ELF-1 (cell line): ENCODE measurements at regions not wholly inside any gene's neighbourhood (a gene's known extent, or its start where the extent isn't known, plus 50 kb on each side); places are given as distances from the start of the nearest gene placed in this dataset.
A peak's percentile ranks its signal among the peaks of the same experiment; 100 is the strongest.

Source experiments
- DNase-seq: peaks from one replicate; pipeline ENCODE4 v3.0.0-alpha.2; 2016; ENCODE audit warnings: low read depth, low spot score

GRCh38 chr3:157810924-157811718 lies 295.1 kb downstream of the SHOX2 start:
- no peak for DNase-seq

DNA sequence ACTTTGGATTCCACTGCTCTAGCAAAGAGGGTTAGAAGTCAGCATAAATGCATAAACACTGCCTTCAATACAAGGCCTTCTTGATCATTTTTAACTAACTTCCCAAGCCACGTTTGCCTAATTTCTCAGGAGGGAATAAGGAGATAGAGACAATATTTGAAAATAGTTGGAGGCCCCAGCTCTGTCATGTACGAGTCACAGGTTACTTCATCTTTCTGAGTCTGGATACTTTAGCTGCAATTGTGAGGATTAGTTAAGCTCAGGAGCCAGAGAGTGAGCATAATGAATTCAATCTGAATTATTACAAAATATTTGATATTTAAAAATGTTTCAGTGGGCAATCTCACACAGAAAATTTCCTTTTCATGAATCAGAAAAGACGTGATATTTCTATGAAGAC lies 298.9 kb downstream of the SHOX2 start:
- DNase-seq = no peak

- no peak for DNase-seq
Observed at GRCh38 chr3:157805538-157805937, 300.7 kb downstream of the SHOX2 start.

DNA sequence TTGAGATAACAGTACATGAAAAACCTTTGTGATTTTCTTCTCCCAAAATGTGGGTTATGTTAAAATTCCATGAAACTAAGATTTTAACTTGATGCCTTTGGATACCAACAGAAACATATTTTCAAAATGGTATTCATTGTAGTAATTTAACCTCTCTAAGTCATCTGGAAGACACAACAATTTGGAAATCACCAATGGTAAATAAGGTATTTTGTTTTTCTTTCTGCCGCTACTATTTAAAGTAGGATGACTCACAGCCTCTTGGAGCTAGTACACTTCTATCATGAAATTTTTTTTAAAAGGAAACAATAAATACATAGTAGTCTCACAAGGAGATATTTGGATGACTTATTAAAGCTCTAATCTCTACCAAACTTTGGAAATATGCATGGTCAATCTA lies 291.6 kb upstream of the VEPH1 start:
- DNase-seq = no peak

DNA sequence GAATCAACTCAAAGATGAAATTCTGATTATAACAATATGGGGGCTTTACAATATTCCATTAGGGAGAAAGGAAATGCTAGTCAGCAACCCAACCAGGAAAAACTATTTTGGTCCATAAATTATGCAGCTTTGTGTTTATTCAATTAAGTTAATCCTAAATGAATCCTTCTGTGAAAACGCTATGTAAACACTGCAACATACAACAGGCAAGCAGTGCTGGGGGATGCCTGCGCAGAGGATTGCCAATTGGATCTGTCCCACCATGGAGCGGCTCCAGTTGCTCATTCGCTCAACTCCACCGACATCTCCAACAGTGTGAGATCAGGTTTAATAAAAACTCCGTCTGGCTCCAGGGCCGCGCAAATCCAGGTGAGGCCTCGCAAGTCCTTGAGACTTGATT lies 290.5 kb upstream of the VEPH1 start:
- DNase-seq = no peak

DNA sequence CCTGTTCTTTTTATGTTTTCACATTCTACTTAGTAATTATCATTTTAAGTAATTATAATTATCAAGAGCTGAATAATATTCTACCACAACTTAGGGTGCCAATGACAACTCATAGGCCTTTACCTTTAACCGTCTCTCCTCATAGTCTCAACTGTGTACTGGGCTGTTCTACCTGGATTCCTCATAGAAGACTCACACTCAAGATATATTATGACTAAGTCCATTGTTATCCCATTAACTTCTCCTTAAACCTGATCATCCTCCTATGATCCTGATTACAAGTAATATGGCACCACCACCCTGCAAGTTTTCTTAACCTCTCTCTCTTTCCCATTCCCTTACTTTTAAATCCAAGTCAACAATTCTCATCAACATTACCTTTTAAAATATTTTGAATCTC lies 285.9 kb upstream of the VEPH1 start:
- DNase-seq = no peak

- DNase-seq = no peak
Observed at GRCh38 chr3:157786618-157787017, 283.4 kb upstream of the VEPH1 start.

GRCh38 chr3:157786211-157786610 lies 283.0 kb upstream of the VEPH1 start:
- DNase-seq = no peak

DNA sequence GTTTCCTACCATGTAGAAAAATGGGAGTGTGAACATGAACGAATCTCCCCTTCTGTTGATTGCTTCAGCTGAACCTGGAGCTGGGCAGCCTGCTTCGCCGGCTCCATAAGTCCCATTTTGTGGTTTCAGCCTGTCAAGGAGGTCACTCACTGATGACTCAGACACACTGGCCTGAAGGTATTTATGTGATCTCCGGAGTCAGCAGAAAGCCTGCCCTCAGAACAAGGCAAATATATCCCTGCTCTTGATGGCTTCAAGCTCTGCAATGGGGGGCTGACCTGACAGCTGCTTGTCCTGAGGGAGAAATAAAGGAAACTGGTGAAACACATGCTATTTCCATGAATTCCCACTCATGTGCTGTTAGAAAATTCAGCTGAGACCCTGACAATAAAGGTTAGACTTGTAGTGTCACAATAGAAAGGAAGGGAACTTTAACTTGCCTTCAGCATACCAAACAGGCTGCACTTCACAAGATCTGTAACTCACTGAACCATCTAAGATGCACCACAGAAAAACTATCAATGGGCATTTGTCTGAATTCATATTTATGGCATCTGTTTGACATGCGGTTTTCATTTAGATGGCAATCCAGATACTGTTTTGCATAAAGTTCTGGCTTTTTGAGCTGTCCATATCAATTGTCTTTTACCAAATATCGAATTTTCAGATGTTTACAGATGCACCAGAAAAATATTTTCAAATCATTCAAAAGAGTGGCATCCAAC lies 282.0 kb upstream of the VEPH1 start:
- DNase-seq = peak; percentile 57

DNA sequence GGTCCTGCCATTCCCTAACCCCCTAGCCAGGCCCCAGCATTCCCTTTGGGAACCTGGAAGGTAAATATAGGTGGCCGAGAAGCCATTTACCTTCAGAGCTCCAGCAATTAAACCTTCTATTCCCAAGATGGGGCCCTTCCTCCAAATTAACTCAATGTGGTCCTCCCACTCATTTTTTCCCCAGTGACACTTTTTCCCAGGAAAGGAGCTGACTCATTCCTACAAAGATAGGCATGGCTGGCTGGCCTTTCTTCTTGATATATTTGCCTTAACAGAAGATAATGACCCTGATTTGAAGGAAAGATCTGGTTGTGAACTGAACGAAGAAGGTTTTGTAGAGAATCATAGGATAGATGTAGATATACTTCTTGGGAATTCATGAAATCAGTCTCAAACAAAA lies 279.0 kb upstream of the VEPH1 start:
- no peak for DNase-seq

DNA sequence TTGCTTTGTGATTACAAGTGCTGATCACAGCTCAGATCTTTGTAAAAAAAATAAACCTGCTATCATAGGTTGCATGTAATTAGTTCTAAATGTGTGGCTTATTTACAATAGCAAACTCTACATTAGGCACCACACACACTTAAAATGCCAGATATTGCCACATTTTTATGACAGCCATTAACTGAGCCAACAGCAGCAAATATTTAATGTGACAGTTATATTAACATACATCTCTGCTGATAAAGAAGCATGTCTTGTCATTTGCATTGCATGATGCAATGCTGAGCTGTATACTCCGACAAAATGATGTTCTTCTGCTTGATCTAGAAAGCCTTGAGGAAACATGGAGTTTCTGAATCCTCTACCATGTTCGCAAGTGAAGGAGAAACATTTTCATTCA lies 273.6 kb upstream of the VEPH1 start:
- no peak for DNase-seq

DNA sequence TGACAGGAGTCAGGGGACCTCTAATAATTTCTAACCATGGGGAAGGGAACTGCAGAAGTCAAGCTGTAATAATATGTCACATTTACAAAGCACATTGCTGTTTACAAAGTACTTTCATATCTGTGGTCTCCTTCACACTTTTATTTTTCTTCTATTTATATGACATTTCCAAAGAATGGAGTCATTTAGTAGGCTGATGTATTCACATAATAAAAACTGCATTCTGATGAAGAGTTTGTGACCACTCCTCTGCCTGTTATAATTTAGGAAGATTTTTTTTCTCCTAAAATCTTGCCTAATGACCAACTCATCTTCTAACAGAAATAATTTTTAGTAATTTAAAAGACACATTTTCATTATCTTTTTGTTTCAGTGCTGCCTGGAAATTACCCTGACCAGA lies 272.2 kb upstream of the VEPH1 start:
- no peak for DNase-seq

- DNase-seq = peak; percentile 2
Observed at GRCh38 chr3:157769378-157769777, 266.2 kb upstream of the VEPH1 start.

DNA sequence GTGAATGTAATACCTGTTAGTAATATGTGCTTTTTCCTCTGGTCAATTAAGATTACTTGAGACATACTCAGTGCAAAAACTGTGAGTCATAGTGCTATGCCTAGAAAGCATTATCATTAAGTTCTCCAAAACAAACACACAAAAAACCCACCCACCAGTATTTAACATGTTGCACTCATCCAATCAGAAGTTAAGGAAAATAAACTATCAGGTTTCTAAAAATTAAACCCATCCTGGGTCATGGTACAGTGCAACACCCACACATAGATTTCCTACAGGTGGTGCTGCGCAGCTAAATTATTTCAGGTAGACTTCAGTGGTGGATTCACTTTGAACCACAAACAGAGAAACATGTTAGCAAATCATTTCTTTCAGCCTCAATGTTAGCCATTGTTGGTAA lies 264.4 kb upstream of the VEPH1 start:
- DNase-seq = no peak

GRCh38 chr3:157763644-157764043 lies 260.4 kb upstream of the VEPH1 start:
- DNase-seq = no peak

- no peak for DNase-seq
Observed at GRCh38 chr3:157759311-157759710, 256.1 kb upstream of the VEPH1 start.

DNA sequence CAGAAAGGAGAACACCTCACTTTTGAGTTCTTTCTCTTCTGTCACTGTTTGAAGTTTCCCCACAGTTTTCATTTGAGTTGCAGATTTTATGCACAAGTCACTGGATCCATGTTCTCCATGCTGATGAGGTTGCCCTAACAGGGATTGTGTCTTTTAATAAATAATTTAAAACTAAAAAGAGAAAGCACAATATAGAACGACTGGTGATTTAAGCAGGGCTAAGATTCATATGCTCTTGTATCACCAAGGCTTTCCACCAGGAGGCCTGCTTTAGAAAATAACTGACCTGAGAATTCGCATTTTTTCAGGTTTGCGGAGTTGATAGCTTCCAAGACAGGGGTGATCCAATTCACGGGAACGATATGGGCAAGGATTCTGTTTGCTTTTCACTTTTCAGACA lies 252.0 kb upstream of the VEPH1 start:
- DNase-seq = no peak

GRCh38 chr3:157754451-157754850 lies 251.2 kb upstream of the VEPH1 start:
- no peak for DNase-seq

DNA sequence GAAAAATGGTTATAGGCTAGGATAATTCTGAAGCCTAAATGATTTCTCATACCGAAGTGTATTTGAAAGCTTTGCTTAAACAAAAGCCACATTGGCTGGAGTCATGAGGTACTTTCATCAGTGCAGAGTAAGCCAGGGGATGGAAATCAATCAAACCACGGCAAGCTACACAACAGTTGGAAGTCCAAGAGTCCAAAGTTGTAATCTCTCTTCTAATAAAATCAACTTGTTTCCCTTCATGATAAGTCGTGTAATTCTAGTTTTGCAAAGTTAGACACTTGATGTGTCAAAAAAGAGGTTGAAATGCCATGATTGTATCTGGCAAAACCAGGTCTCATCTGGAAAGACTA lies 250.5 kb upstream of the VEPH1 start:
- no peak for DNase-seq

DNA sequence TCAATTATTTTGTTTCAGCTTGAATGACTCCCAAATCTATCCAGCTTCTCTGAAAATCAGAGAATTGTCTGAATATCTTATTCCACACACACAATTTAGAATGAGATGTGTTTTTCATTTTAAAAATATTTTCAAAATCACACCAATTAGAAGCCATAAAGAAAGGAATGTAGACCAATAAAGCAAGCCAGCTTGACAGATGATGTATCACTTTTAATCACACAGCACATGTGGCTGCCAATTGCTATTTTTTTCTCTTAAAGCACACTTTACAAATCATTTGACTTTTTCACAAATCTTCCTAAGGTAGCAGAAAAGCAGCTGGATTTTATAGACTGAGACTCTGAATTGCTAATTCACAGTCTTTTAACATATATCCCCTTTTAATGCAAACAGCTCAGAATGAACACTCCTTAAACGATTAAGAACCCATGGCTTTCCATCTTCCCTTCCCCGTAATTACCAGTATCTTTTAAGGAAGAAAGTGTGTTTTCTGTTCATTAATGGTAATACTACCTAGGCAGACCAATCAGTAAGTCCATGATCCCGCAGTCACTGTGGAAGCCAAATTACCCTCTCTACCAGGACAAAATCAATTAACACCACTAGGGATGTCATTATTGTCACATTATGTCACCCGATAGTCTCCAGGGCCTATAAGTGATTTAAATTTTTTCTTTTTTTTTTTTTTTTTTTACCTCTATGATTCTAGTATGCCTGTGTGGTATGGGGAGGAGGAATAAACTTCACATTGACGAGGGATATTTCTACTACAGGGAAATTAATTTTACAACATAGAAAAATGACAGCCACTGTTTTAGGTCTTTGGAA lies 250.0 kb upstream of the VEPH1 start:
- DNase-seq = no peak

DNA sequence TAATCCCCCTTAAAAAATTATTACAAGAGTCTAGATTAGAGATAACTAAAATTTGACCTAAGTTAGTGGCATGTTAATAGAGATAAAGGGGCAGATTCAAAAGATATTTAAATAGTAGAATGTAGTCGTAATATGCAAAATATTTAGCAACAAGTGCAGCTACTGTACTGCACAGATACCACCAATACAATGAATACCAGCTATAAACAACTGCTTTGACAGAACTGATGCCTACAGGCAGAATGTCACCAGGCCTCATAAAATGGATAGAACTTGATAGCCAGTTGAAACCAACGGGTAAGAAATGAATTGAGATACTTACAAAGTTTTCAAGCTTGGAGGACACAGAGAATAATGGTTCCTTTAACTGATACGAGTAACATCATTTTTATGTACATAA lies 249.3 kb upstream of the VEPH1 start:
- no peak for DNase-seq

GRCh38 chr3:157751386-157751785 lies 248.2 kb upstream of the VEPH1 start:
- DNase-seq = no peak

- no peak for DNase-seq
Observed at GRCh38 chr3:157746391-157746790, 243.2 kb upstream of the VEPH1 start.
